Fibroblast of skin of scalp (primary cell): ENCODE measurements at regions not wholly inside any gene's neighbourhood (a gene's known extent, or its start where the extent isn't known, plus 50 kb on each side); places are given as distances from the start of the nearest gene placed in this dataset.
A peak's percentile ranks its signal among the peaks of the same experiment; 100 is the strongest.
"Not testable (repeated sequence)": the region's sequence is repeated elsewhere in the genome, so short reads cannot be mapped to it uniquely, and the experiment has no call there.

Source experiments
- DNase-seq: peaks from one replicate; pipeline ENCODE4 v3.0.0-alpha.2; 2013

- DNase-seq = not testable (repeated sequence)
Measured at GRCh38 chr6:142016666-142017065, 116.1 kb upstream of the GJE1 start.

GRCh38 chr6:142015463-142015862, 117.3 kb upstream of the GJE1 start:
- DNase-seq = not testable (repeated sequence)

- DNase-seq = no peak
Measured at GRCh38 chr6:142015011-142015410, 117.7 kb upstream of the GJE1 start.

- DNase-seq = peak; percentile 94
Measured at GRCh38 chr6:142014515-142014914, 118.2 kb upstream of the GJE1 start.

GRCh38 chr6:142013875-142014495, 118.7 kb upstream of the GJE1 start:
- no peak for DNase-seq

- DNase-seq = peak; percentile 90
Measured at GRCh38 chr6:142013287-142013686, 119.4 kb upstream of the GJE1 start.

GRCh38 chr6:142011775-142012174, 121.0 kb upstream of the GJE1 start:
- DNase-seq = no peak

- DNase-seq = peak; percentile 40
Measured at GRCh38 chr6:142011156-142011555, 121.6 kb upstream of the GJE1 start.

- peak; percentile 67 for DNase-seq
Measured at GRCh38 chr6:142009647-142010046, 123.1 kb upstream of the GJE1 start.

GRCh38 chr6:142008781-142009180, 123.9 kb upstream of the GJE1 start:
- DNase-seq = no peak

- DNase-seq = no peak
Measured at GRCh38 chr6:142008016-142008735, 124.5 kb upstream of the GJE1 start.

GRCh38 chr6:142005021-142005420, 127.7 kb upstream of the GJE1 start:
- DNase-seq = no peak

- no peak for DNase-seq
Measured at GRCh38 chr6:142002825-142003405, 129.8 kb upstream of the GJE1 start.

- DNase-seq = no peak
Measured at GRCh38 chr6:141996823-141997222, 135.9 kb upstream of the GJE1 start.

- DNase-seq = no peak
Measured at GRCh38 chr6:141992109-141992508, 140.6 kb upstream of the GJE1 start.

GRCh38 chr6:141990840-141991239, 141.9 kb upstream of the GJE1 start:
- DNase-seq = no peak

- peak; percentile 16 for DNase-seq
Measured at GRCh38 chr6:141989706-141989959, 143.1 kb upstream of the GJE1 start.

- DNase-seq = peak; percentile 81
Measured at GRCh38 chr6:141988954-141989705, 143.6 kb upstream of the GJE1 start.

- DNase-seq = no peak
Measured at GRCh38 chr6:141988327-141988726, 144.4 kb upstream of the GJE1 start.

GRCh38 chr6:141986457-141986856, 146.3 kb upstream of the GJE1 start:
- DNase-seq = no peak

- no peak for DNase-seq
Measured at GRCh38 chr6:141981190-141981589, 151.5 kb upstream of the GJE1 start.

GRCh38 chr6:141977782-141978181, 154.9 kb upstream of the GJE1 start:
- no peak for DNase-seq

- DNase-seq = no peak
Measured at GRCh38 chr6:141976994-141977393, 155.7 kb upstream of the GJE1 start.
